ENCODE measurements at regions not wholly inside any gene's neighbourhood (a gene's known extent, or its start where the extent isn't known, plus 50 kb on each side); places are given as distances from the start of the nearest gene placed in this dataset.
"Not testable (repeated sequence)": the region's sequence is repeated elsewhere in the genome, so short reads cannot be mapped to it uniquely, and the experiment has no call there.

GRCh38 chr9:19656704-19657103, 132.1 kb downstream of the SLC24A2 start:
- DNase-seq (ENCODE audit: low spot score), result no peak

GRCh38 chr9:19651681-19652080, 137.2 kb downstream of the SLC24A2 start:
- DNase-seq (ENCODE audit: low spot score), result no peak

- DNase-seq (ENCODE audit: low spot score), result no peak
These were observed 138.5 kb downstream of the SLC24A2 start for GRCh38 chr9:19650312-19650711.

GRCh38 chr9:19649336-19650041, 139.3 kb downstream of the SLC24A2 start:
- no peak for DNase-seq (ENCODE audit: low spot score)

GRCh38 chr9:19648672-19649071, 140.2 kb downstream of the SLC24A2 start:
- DNase-seq (ENCODE audit: low spot score), result no peak

GRCh38 chr9:19643875-19644274, 145.0 kb downstream of the SLC24A2 start:
- DNase-seq (ENCODE audit: low spot score), result no peak

GRCh38 chr9:19642256-19642655, 146.6 kb downstream of the SLC24A2 start:
- DNase-seq (ENCODE audit: low spot score), result peak; percentile 92

- peak; percentile 83 for DNase-seq (ENCODE audit: low spot score)
These were observed 147.8 kb downstream of the SLC24A2 start for GRCh38 chr9:19641046-19641445.

GRCh38 chr9:19640014-19640413, 148.8 kb downstream of the SLC24A2 start:
- DNase-seq (ENCODE audit: low spot score), result no peak

- no peak for DNase-seq (ENCODE audit: low spot score)
These were observed 151.8 kb downstream of the SLC24A2 start for GRCh38 chr9:19637084-19637483.

- DNase-seq (ENCODE audit: low spot score), result no peak
These were observed 154.0 kb downstream of the SLC24A2 start for GRCh38 chr9:19634881-19635280.

GRCh38 chr9:19631181-19631580, 157.7 kb downstream of the SLC24A2 start:
- DNase-seq (ENCODE audit: low spot score), result no peak

GRCh38 chr9:19630760-19631159, 158.1 kb downstream of the SLC24A2 start:
- no peak for DNase-seq (ENCODE audit: low spot score)

GRCh38 chr9:19629488-19629887, 159.3 kb downstream of the SLC24A2 start:
- DNase-seq (ENCODE audit: low spot score), result no peak

- DNase-seq (ENCODE audit: low spot score), result not testable (repeated sequence)
These were observed 163.4 kb downstream of the SLC24A2 start for GRCh38 chr9:19625426-19625825.

- no peak for DNase-seq (ENCODE audit: low spot score)
These were observed 164.3 kb downstream of the SLC24A2 start for GRCh38 chr9:19624519-19624918.

- no peak for DNase-seq (ENCODE audit: low spot score)
These were observed 164.9 kb downstream of the SLC24A2 start for GRCh38 chr9:19623941-19624340.

- no peak for DNase-seq (ENCODE audit: low spot score)
These were observed 168.5 kb downstream of the SLC24A2 start for GRCh38 chr9:19620326-19620725.

- DNase-seq (ENCODE audit: low spot score), result peak; percentile 82
These were observed 169.6 kb downstream of the SLC24A2 start for GRCh38 chr9:19619221-19619620.

- peak; percentile 97 for DNase-seq (ENCODE audit: low spot score)
These were observed 170.0 kb downstream of the SLC24A2 start for GRCh38 chr9:19618816-19619215.

- DNase-seq (ENCODE audit: low spot score), result no peak
These were observed 173.7 kb downstream of the SLC24A2 start for GRCh38 chr9:19615036-19615624.

- DNase-seq (ENCODE audit: low spot score), result peak; percentile 51
These were observed 174.5 kb downstream of the SLC24A2 start for GRCh38 chr9:19614294-19614693.

GRCh38 chr9:19600538-19600937, 188.3 kb downstream of the SLC24A2 start:
- DNase-seq (ENCODE audit: low spot score), result no peak

GRCh38 chr9:19598722-19599121, 189.9 kb downstream of the ACER2 start:
- DNase-seq (ENCODE audit: low spot score), result no peak

Data from globus pallidus (tissue), 1 donor.